Natural killer cell (primary cell): ENCODE measurements at regions not wholly inside any gene's neighbourhood (a gene's known extent, or its start where the extent isn't known, plus 50 kb on each side); places are given as distances from the start of the nearest gene placed in this dataset.

Source experiments
- ATAC-seq, 3 donors: fragments of 150-1000 bp in 2 of 3; fragments of 200-7000 bp in 1 of 3; cut with Tn5 transposase; 1 replicate in 1 of 3; 2 replicates in 2 of 3; pipeline ENCODE4 v1.10.0; 2021; ENCODE audit warnings: mild to moderate bottlenecking in 2 of 3, moderate library complexity in 2 of 3
- DNase-seq, 2 donors: peaks; one replicate each; pipeline versions ENCODE4 v3.0.0 to v3.0.0-alpha.2; 2013 to 2021; ENCODE audit warnings: mixed read lengths in 1 of 2
- H3K27ac ChIP-seq: one replicate; pipeline ENCODE4 v1.5.1; 2013; ENCODE audit warnings: mild to moderate bottlenecking, low read length
- H3K27me3 ChIP-seq: one replicate; pipeline ENCODE4 v1.6.1; 2013; ENCODE audit warnings: low read length; ENCODE audit not compliant: control insufficient read depth, insufficient read depth
- H3K36me3 ChIP-seq: one replicate; pipeline ENCODE4 v1.6.1; 2013; ENCODE audit warnings: low read length; ENCODE audit not compliant: control insufficient read depth, insufficient read depth
- H3K4me1 ChIP-seq: one replicate; pipeline ENCODE4 v1.6.1; 2013; ENCODE audit warnings: low read length; ENCODE audit not compliant: control insufficient read depth, insufficient read depth
- H3K4me3 ChIP-seq: one replicate; pipeline ENCODE4 v1.5.1; 2013; ENCODE audit warnings: low read length
- H3K9me3 ChIP-seq: one replicate; pipeline ENCODE4 v1.6.1; 2013; ENCODE audit warnings: low read length; ENCODE audit not compliant: control insufficient read depth, insufficient read depth
- H3K27ac Mint-ChIP-seq, 2 donors: one replicate each; pipeline ENCODE4 v1.8.0; 2022; ENCODE audit warnings: mild to moderate bottlenecking in 2 of 2, mixed read lengths in 2 of 2, moderate library complexity in 1 of 2
- H3K27me3 Mint-ChIP-seq, 2 donors: one replicate each; pipeline ENCODE4 v1.8.0; 2022; ENCODE audit warnings: low read depth in 2 of 2, mixed read lengths in 2 of 2
- H3K36me3 Mint-ChIP-seq: one replicate; pipeline ENCODE4 v1.8.0; 2022; ENCODE audit warnings: mixed read lengths
- H3K4me1 Mint-ChIP-seq, 2 donors: one replicate each; pipeline ENCODE4 v1.8.0; 2022; ENCODE audit warnings: mixed read lengths in 2 of 2
- H3K4me3 Mint-ChIP-seq: one replicate; pipeline ENCODE4 v1.8.0; 2022; ENCODE audit warnings: mild to moderate bottlenecking, moderate library complexity, mixed read lengths
- H3K9me3 Mint-ChIP-seq, 2 donors: one replicate each; pipeline ENCODE4 v1.8.0; 2022; ENCODE audit warnings: mixed read lengths in 2 of 2
- CTCF ChIP-seq: fragments of 200-600 bp; IDR thresholded peaks from one replicate; pipeline ENCODE4 v1.8.0; 2022; ENCODE audit warnings: antibody characterized with exemption
- WGBS: methylation state at CpG from one replicate; pipeline ENCODE4 v1.1.7; 2013; ENCODE audit warnings: missing lambda C conversion rate; ENCODE audit not compliant: insufficient coverage; 5-methylcytosine and 5-hydroxymethylcytosine counted together
- intact Hi-C: fragments of 100-400 bp; cut with micrococcal nuclease; formaldehyde crosslinking; loops from one replicate; pipeline ENCODE4 v1.14.2; 2022

- Histone ChIP-seq H3K4me3 (no peak overlapping the region), H3K27ac (no peak overlapping the region), H3K27me3 (no peaks in the 10 kb centered on the region), H3K4me1 (peaks cover 23% of the 10 kb centered on the region), H3K9me3 (no peaks in the 10 kb centered on the region), H3K36me3 (no peaks in the 10 kb centered on the region)
- H3K4me1 Mint-ChIP-seq, result peaks cover 25% of the 10 kb centered on the region in 2 donors
- intact Hi-C loops, result no loop called here
- H3K27ac Mint-ChIP-seq, result no peak overlapping the region
- no peaks in the 10 kb centered on the region for H3K36me3 Mint-ChIP-seq
- H3K27me3 Mint-ChIP-seq, result peaks cover 0 to 2% of the 10 kb centered on the region in 2 donors
- ATAC-seq, result no peak
- no peak for TF ChIP-seq CTCF
- WGBS, result 95% methylated on average over 21 of the region's 21 CpGs
- no peak for DNase-seq
- H3K4me3 Mint-ChIP-seq, result no peak overlapping the region
- no peaks in the 10 kb centered on the region for H3K9me3 Mint-ChIP-seq
These were observed 98.7 kb upstream of the SFSWAP start for GRCh38 chr12:131612092-131612755.

GRCh38 chr12:131613186-131613585 lies 97.7 kb upstream of the SFSWAP start:
- H3K36me3 ChIP-seq, result no peaks in the 10 kb centered on the region
- ATAC-seq (no peak), DNase-seq (no peak)
- no peak for TF ChIP-seq CTCF
- H3K4me1 ChIP-seq, result peaks cover 15% of the 10 kb centered on the region
- Mint-ChIP-seq H3K36me3 (no peaks in the 10 kb centered on the region), H3K9me3 (no peaks in the 10 kb centered on the region), H3K27ac (no peak overlapping the region), H3K4me1 (peaks cover 15 to 16% of the 10 kb centered on the region in 2 donors), H3K4me3 (no peak overlapping the region), H3K27me3 (peaks cover 2 to 4% of the 10 kb centered on the region in 2 donors)
- H3K27me3 ChIP-seq, result no peaks in the 10 kb centered on the region
- intact Hi-C loops, result no loop called here
- no peak overlapping the region for H3K27ac ChIP-seq
- H3K4me3 ChIP-seq, result no peak overlapping the region
- 92% methylated on average over 11 of the region's 11 CpGs for WGBS
- H3K9me3 ChIP-seq, result no peaks in the 10 kb centered on the region

- H3K27ac Mint-ChIP-seq, result no peak overlapping the region
- no peak overlapping the region for H3K4me3 Mint-ChIP-seq
- no peaks in the 10 kb centered on the region for H3K36me3 Mint-ChIP-seq
- peaks cover 13% of the 10 kb centered on the region for H3K4me1 ChIP-seq
- H3K36me3 ChIP-seq, result no peaks in the 10 kb centered on the region
- H3K27ac ChIP-seq, result no peak overlapping the region
- H3K9me3 Mint-ChIP-seq, result no peaks in the 10 kb centered on the region
- ATAC-seq, result no peak
- TF ChIP-seq CTCF, result no peak
- peaks cover 12% of the 10 kb centered on the region in 2 donors for H3K4me1 Mint-ChIP-seq
- 81% methylated on average over 13 of the region's 13 CpGs for WGBS
- H3K27me3 Mint-ChIP-seq, result peaks cover 6 to 7% of the 10 kb centered on the region in 2 donors
- intact Hi-C loops, result no loop called here
- no peaks in the 10 kb centered on the region for H3K9me3 ChIP-seq
- no peak for DNase-seq
- H3K27me3 ChIP-seq, result no peaks in the 10 kb centered on the region
- no peak overlapping the region for H3K4me3 ChIP-seq
These were observed 97.2 kb upstream of the SFSWAP start for GRCh38 chr12:131613678-131614077.
